ENCODE measurements at regions not wholly inside any gene's neighbourhood (a gene's known extent, or its start where the extent isn't known, plus 50 kb on each side); places are given as distances from the start of the nearest gene placed in this dataset.

DNA sequence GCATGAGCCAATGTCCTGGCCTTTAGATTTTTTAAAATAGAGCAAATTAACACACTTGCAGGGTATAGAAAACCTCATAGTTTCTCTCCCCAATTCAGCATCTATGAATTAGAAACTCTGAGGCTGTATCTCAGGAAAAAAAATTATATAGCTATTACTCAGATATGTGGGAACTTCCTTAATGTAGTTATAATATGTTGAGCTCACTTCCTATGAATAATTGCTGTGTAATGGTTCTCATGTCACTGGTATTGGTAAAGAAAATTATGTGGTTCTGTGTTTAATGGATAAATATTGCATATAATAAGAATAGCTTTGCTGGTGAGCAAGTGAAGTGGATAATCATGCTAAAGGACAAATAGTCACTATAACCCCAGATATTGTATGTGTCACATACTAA is 2019.8 kb downstream of the NCAM2 start:
- Mint-ChIP-seq H3K27me3 (ENCODE audit: insufficient read depth, unreplicated experiment) (no peaks in the 10 kb centered on the region), H3K9me3 (ENCODE audit: unreplicated experiment) (no peaks in the 10 kb centered on the region), H3K4me1 (ENCODE audit: low read depth, unreplicated experiment) (peaks cover 9% of the 10 kb centered on the region), H3K4me3 (ENCODE audit: unreplicated experiment) (no peak overlapping the region), H3K27ac (ENCODE audit: unreplicated experiment) (no peak overlapping the region), H3K36me3 (ENCODE audit: insufficient read depth, unreplicated experiment) (no peaks in the 10 kb centered on the region)
- Histone ChIP-seq H3K4me3 (ENCODE audit: low read depth, low read length) (no peak overlapping the region), H3K27me3 (replicated peaks; ENCODE audit: control insufficient read depth, insufficient read depth, low read length) (no peaks in the 10 kb centered on the region), H3K4me1 (no peaks in the 10 kb centered on the region), H3K36me3 (ENCODE audit: control insufficient read depth, insufficient read depth, low read length) (no peaks in the 10 kb centered on the region), H3K9me3 (no peaks in the 10 kb centered on the region)
- no peak for DNase-seq
- POLR2A ChIA-PET, result no interaction called here
- intact Hi-C loops (cut with micrococcal nuclease; ENCODE audit: unreplicated experiment), result no loop called here
- no TSS peak for BruUV-seq (replicated peaks)
- TF ChIP-seq, protein P1, sequence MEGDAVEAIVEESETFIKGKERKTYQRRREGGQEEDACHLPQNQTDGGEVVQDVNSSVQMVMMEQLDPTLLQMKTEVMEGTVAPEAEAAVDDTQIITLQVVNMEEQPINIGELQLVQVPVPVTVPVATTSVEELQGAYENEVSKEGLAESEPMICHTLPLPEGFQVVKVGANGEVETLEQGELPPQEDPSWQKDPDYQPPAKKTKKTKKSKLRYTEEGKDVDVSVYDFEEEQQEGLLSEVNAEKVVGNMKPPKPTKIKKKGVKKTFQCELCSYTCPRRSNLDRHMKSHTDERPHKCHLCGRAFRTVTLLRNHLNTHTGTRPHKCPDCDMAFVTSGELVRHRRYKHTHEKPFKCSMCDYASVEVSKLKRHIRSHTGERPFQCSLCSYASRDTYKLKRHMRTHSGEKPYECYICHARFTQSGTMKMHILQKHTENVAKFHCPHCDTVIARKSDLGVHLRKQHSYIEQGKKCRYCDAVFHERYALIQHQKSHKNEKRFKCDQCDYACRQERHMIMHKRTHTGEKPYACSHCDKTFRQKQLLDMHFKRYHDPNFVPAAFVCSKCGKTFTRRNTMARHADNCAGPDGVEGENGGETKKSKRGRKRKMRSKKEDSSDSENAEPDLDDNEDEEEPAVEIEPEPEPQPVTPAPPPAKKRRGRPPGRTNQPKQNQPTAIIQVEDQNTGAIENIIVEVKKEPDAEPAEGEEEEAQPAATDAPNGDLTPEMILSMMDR (IDR thresholded peaks at IDR 0.05; ENCODE audit: insufficient read depth in 1 of 2, low read depth in 1 of 2, low read length in 1 of 2, severe bottlenecking in 1 of 2, unreplicated experiment in 1 of 2), result no peak
- CTCF ChIA-PET, result no interaction called here

DNA sequence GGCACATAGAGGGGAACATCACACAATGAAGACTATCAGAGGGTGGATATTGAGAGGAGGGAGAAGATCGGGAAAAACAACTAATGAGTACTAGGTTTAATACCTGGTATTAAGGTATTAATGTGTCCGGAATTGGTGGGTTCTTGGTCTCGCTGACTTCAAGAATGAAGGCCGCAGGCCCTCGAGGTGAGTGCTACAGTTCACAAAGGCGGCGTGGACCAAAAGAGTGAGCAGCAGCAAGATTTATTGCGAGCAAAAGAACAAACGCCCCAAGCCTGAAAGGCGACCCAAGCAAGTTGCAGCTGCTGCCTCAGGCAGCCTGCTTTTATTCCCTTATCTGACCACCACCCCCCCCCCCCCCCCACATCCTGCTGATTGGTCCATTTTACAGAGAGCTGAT is 2022.8 kb downstream of the NCAM2 start:
- TF ChIP-seq, protein P1 (IDR thresholded peaks at IDR 0.05; ENCODE audit: insufficient read depth in 1 of 2, low read depth in 1 of 2, low read length in 1 of 2, severe bottlenecking in 1 of 2, unreplicated experiment in 1 of 2), result no peak
- Histone ChIP-seq H3K36me3 (ENCODE audit: control insufficient read depth, insufficient read depth, low read length) (no peaks in the 10 kb centered on the region), H3K9me3 (no peaks in the 10 kb centered on the region), H3K27me3 (replicated peaks; ENCODE audit: control insufficient read depth, insufficient read depth, low read length) (no peaks in the 10 kb centered on the region), H3K4me3 (ENCODE audit: low read depth, low read length) (no peak overlapping the region), H3K4me1 (no peaks in the 10 kb centered on the region)
- intact Hi-C loops (cut with micrococcal nuclease; ENCODE audit: unreplicated experiment), result no loop called here
- CTCF ChIA-PET, result no interaction called here
- DNase-seq, result no peak
- H3K9me3 Mint-ChIP-seq (ENCODE audit: unreplicated experiment), result no peaks in the 10 kb centered on the region
- no TSS peak for BruUV-seq (replicated peaks)
- no peaks in the 10 kb centered on the region for H3K4me1 Mint-ChIP-seq (ENCODE audit: low read depth, unreplicated experiment)
- H3K27ac Mint-ChIP-seq (ENCODE audit: unreplicated experiment), result no peak overlapping the region
- no peaks in the 10 kb centered on the region for H3K27me3 Mint-ChIP-seq (ENCODE audit: insufficient read depth, unreplicated experiment)
- POLR2A ChIA-PET, result no interaction called here
- no peaks in the 10 kb centered on the region for H3K36me3 Mint-ChIP-seq (ENCODE audit: insufficient read depth, unreplicated experiment)
- H3K4me3 Mint-ChIP-seq (ENCODE audit: unreplicated experiment), result no peak overlapping the region

DNA sequence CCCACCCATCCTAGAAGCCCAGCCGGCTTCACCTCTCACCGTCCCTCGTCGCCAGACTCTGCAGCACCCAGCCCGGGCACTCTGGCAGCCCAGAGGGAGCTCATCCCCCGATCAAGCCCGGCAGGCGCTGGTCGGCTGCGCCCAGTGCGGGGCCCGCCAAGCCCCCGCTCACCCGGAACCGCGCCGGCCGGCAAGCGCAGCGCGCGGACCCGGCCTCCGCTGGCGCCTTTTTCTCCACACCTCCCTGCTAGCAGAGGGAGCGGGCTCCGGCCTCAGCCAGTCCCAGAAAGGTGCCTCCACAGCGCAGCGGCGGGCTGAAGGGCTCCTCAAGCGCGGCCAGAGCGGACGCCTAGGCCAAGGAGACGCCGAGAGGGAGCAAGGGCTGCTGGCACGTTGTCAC is 2023.3 kb downstream of the NCAM2 start:
- TF ChIP-seq, protein P1 (IDR thresholded peaks at IDR 0.05; ENCODE audit: insufficient read depth in 1 of 2, low read depth in 1 of 2, low read length in 1 of 2, severe bottlenecking in 1 of 2, unreplicated experiment in 1 of 2), result no peak
- CTCF ChIA-PET, result no interaction called here

More for the DNA sequence above, 2023.3 kb downstream of the NCAM2 start:
- Mint-ChIP-seq H3K4me3 (ENCODE audit: unreplicated experiment) (no peak overlapping the region), H3K27me3 (ENCODE audit: insufficient read depth, unreplicated experiment) (no peaks in the 10 kb centered on the region), H3K9me3 (ENCODE audit: unreplicated experiment) (no peaks in the 10 kb centered on the region), H3K27ac (ENCODE audit: unreplicated experiment) (no peak overlapping the region), H3K4me1 (ENCODE audit: low read depth, unreplicated experiment) (no peaks in the 10 kb centered on the region), H3K36me3 (ENCODE audit: insufficient read depth, unreplicated experiment) (no peaks in the 10 kb centered on the region)
- Histone ChIP-seq H3K4me1 (no peaks in the 10 kb centered on the region), H3K27me3 (replicated peaks; ENCODE audit: control insufficient read depth, insufficient read depth, low read length) (no peaks in the 10 kb centered on the region), H3K4me3 (ENCODE audit: low read depth, low read length) (no peak overlapping the region), H3K36me3 (ENCODE audit: control insufficient read depth, insufficient read depth, low read length) (no peaks in the 10 kb centered on the region), H3K9me3 (no peaks in the 10 kb centered on the region)
- intact Hi-C loops (cut with micrococcal nuclease; ENCODE audit: unreplicated experiment), result no loop called here
- DNase-seq, result no peak
- no TSS peak for BruUV-seq (replicated peaks)
- POLR2A ChIA-PET, result no interaction called here

Measured in Caco-2 (cell line).